ENCODE measurements at regions not wholly inside any gene's neighbourhood (a gene's known extent, or its start where the extent isn't known, plus 50 kb on each side); places are given as distances from the start of the nearest gene placed in this dataset.

GRCh38 chr5:39658866-39659265 lies 234.1 kb upstream of the DAB2 start:
- Histone ChIP-seq H3K27me3 (ENCODE audit: control insufficient read depth, insufficient read depth, low read length) (no peaks in the 10 kb centered on the region), H3K4me1 (ENCODE audit: control insufficient read depth, extremely low read depth, insufficient read depth, low read length) (no peaks in the 10 kb centered on the region), H3K79me2 (ENCODE audit: control insufficient read depth, insufficient read depth, low read length) (no peaks in the 10 kb centered on the region), H3K4me3 (replicated peaks in 1 of 4; ENCODE audit: control extremely low read depth in 1 of 4, insufficient read depth in 1 of 4, low read depth in 3 of 4, low read length in 4 of 4) (no peak overlapping the region), H4K20me1 (ENCODE audit: control insufficient read depth, extremely low read depth, insufficient read depth, low read length) (no peaks in the 10 kb centered on the region), H3K36me3 (ENCODE audit: control insufficient read depth, insufficient read depth, low read length) (no peaks in the 10 kb centered on the region), H2AFZ (ENCODE audit: low read length) (no peak overlapping the region), H3K9me3 (ENCODE audit: control insufficient read depth, insufficient read depth, low read depth, low read length) (no peaks in the 10 kb centered on the region), H3K27ac (ENCODE audit: insufficient read depth, low read length) (no peak overlapping the region), H3K4me2 (ENCODE audit: extremely low read depth, insufficient read depth, low read length) (no peak overlapping the region), H3K9ac (ENCODE audit: insufficient read depth, low read length) (no peak overlapping the region)
- DNase-seq (ENCODE audit: low read depth in 2 of 2): no peak
- TF ChIP-seq CTCF (conservative IDR thresholded peaks at IDR 0.05 in 1 of 2, IDR thresholded peaks at IDR 0.05 in 1 of 2; ENCODE audit: low read depth in 1 of 2, low read length in 2 of 2) (no peak), EZH2 (IDR thresholded peaks at IDR 0.05; ENCODE audit: low read length, missing control alignments) (no peak)

GRCh38 chr5:39657943-39658342 lies 233.2 kb upstream of the DAB2 start:
- Histone ChIP-seq H3K4me3 (replicated peaks in 1 of 4; ENCODE audit: control extremely low read depth in 1 of 4, insufficient read depth in 1 of 4, low read depth in 3 of 4, low read length in 4 of 4) (no peak overlapping the region), H3K9me3 (ENCODE audit: control insufficient read depth, insufficient read depth, low read depth, low read length) (no peaks in the 10 kb centered on the region), H3K4me2 (ENCODE audit: extremely low read depth, insufficient read depth, low read length) (no peak overlapping the region), H2AFZ (ENCODE audit: low read length) (no peak overlapping the region), H4K20me1 (ENCODE audit: control insufficient read depth, extremely low read depth, insufficient read depth, low read length) (no peaks in the 10 kb centered on the region), H3K79me2 (ENCODE audit: control insufficient read depth, insufficient read depth, low read length) (no peaks in the 10 kb centered on the region), H3K4me1 (ENCODE audit: control insufficient read depth, extremely low read depth, insufficient read depth, low read length) (no peaks in the 10 kb centered on the region), H3K27ac (ENCODE audit: insufficient read depth, low read length) (no peak overlapping the region), H3K36me3 (ENCODE audit: control insufficient read depth, insufficient read depth, low read length) (no peaks in the 10 kb centered on the region), H3K9ac (ENCODE audit: insufficient read depth, low read length) (no peak overlapping the region), H3K27me3 (ENCODE audit: control insufficient read depth, insufficient read depth, low read length) (no peaks in the 10 kb centered on the region)
- no peak for TF ChIP-seq EZH2 (IDR thresholded peaks at IDR 0.05; ENCODE audit: low read length, missing control alignments)
- TF ChIP-seq CTCF (conservative IDR thresholded peaks at IDR 0.05 in 1 of 2, IDR thresholded peaks at IDR 0.05 in 1 of 2; ENCODE audit: low read depth in 1 of 2, low read length in 2 of 2): no peak
- DNase-seq (ENCODE audit: low read depth in 2 of 2): peak in 1 of 2 donors; percentile 41

- no peak for TF ChIP-seq CTCF (conservative IDR thresholded peaks at IDR 0.05 in 1 of 2, IDR thresholded peaks at IDR 0.05 in 1 of 2; ENCODE audit: low read depth in 1 of 2, low read length in 2 of 2)
- no peak for TF ChIP-seq EZH2 (IDR thresholded peaks at IDR 0.05; ENCODE audit: low read length, missing control alignments)
Observed at GRCh38 chr5:39656600-39656999, 231.8 kb upstream of the DAB2 start.

More at GRCh38 chr5:39656600-39656999, 231.8 kb upstream of the DAB2 start:
- H3K27ac ChIP-seq (ENCODE audit: insufficient read depth, low read length): no peak overlapping the region
- no peak overlapping the region for H2AFZ ChIP-seq (ENCODE audit: low read length)
- H3K9me3 ChIP-seq (ENCODE audit: control insufficient read depth, insufficient read depth, low read depth, low read length): no peaks in the 10 kb centered on the region
- no peaks in the 10 kb centered on the region for H3K36me3 ChIP-seq (ENCODE audit: control insufficient read depth, insufficient read depth, low read length)
- no peak overlapping the region for H3K4me3 ChIP-seq (replicated peaks in 1 of 4; ENCODE audit: control extremely low read depth in 1 of 4, insufficient read depth in 1 of 4, low read depth in 3 of 4, low read length in 4 of 4)
- H3K9ac ChIP-seq (ENCODE audit: insufficient read depth, low read length): no peak overlapping the region
- H4K20me1 ChIP-seq (ENCODE audit: control insufficient read depth, extremely low read depth, insufficient read depth, low read length): no peaks in the 10 kb centered on the region
- no peak for DNase-seq (ENCODE audit: low read depth in 2 of 2)
- H3K4me1 ChIP-seq (ENCODE audit: control insufficient read depth, extremely low read depth, insufficient read depth, low read length): no peaks in the 10 kb centered on the region
- H3K4me2 ChIP-seq (ENCODE audit: extremely low read depth, insufficient read depth, low read length): no peak overlapping the region
- no peaks in the 10 kb centered on the region for H3K79me2 ChIP-seq (ENCODE audit: control insufficient read depth, insufficient read depth, low read length)
- no peaks in the 10 kb centered on the region for H3K27me3 ChIP-seq (ENCODE audit: control insufficient read depth, insufficient read depth, low read length)

Data from fibroblast of lung (primary cell).